ENCODE measurements at regions not wholly inside any gene's neighbourhood (a gene's known extent, or its start where the extent isn't known, plus 50 kb on each side); places are given as distances from the start of the nearest gene placed in this dataset.
"Not testable (repeated sequence)": the region's sequence is repeated elsewhere in the genome, so short reads cannot be mapped to it uniquely, and the experiment has no call there.

DNA sequence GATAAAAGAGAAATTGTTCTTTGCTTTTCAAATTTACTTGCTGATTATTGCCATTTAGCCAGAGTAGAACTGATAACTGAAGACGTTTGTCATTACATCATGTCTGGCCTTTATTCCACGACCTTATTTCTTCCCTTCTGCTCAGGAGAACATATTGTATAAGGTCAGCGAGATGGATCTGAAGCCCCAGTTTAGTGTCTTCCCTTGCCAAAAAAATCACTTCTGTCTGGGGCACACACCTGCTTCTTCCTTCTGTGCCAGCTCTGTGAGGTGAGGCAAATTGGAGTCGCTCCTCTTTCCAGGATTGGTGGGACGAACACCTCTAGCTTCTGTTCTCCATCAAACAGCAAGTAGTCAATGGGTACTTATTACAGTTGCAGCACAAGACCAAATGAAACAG lies 250.3 kb upstream of the CRBN start:
- no peak for DNase-seq (ENCODE audit: low spot score in 2 of 2)
- no peak overlapping the region for H3K4me3 ChIP-seq
- TF ChIP-seq, protein P1, sequence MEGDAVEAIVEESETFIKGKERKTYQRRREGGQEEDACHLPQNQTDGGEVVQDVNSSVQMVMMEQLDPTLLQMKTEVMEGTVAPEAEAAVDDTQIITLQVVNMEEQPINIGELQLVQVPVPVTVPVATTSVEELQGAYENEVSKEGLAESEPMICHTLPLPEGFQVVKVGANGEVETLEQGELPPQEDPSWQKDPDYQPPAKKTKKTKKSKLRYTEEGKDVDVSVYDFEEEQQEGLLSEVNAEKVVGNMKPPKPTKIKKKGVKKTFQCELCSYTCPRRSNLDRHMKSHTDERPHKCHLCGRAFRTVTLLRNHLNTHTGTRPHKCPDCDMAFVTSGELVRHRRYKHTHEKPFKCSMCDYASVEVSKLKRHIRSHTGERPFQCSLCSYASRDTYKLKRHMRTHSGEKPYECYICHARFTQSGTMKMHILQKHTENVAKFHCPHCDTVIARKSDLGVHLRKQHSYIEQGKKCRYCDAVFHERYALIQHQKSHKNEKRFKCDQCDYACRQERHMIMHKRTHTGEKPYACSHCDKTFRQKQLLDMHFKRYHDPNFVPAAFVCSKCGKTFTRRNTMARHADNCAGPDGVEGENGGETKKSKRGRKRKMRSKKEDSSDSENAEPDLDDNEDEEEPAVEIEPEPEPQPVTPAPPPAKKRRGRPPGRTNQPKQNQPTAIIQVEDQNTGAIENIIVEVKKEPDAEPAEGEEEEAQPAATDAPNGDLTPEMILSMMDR (IDR thresholded peaks at IDR 0.05) = no peak
- intact Hi-C loops (cut with DNase I) = no loop called here
- no peaks in the 10 kb centered on the region for H3K27me3 ChIP-seq
- H3K9me3 ChIP-seq = no peaks in the 10 kb centered on the region
- H3K36me3 ChIP-seq = no peaks in the 10 kb centered on the region
- no peak overlapping the region for H3K27ac ChIP-seq
- no peaks in the 10 kb centered on the region for H3K4me1 ChIP-seq

GRCh38 chr3:3407707-3408106 lies 228.2 kb upstream of the CRBN start:
- H3K4me1 ChIP-seq; H3K9me3 ChIP-seq; H3K4me3 ChIP-seq; H3K36me3 ChIP-seq; H3K27me3 ChIP-seq; intact Hi-C loops (cut with DNase I); H3K27ac ChIP-seq; DNase-seq (ENCODE audit: low spot score in 2 of 2): not testable (repeated sequence)

- Histone ChIP-seq H3K4me3 (no peak overlapping the region), H3K4me1 (no peaks in the 10 kb centered on the region), H3K36me3 (no peaks in the 10 kb centered on the region), H3K9me3 (peaks cover 3 to 12% of the 10 kb centered on the region in 2 donors), H3K27me3 (no peaks in the 10 kb centered on the region), H3K27ac (no peak overlapping the region)
- no peak for DNase-seq (ENCODE audit: low spot score in 2 of 2)
- TF ChIP-seq, protein P1 (IDR thresholded peaks at IDR 0.05) = no peak
- intact Hi-C loops (cut with DNase I) = no loop called here
Measured at GRCh38 chr3:3405131-3405530, 225.6 kb upstream of the CRBN start.

GRCh38 chr3:3403700-3404099 lies 224.2 kb upstream of the CRBN start:
- Histone ChIP-seq H3K36me3 (no peaks in the 10 kb centered on the region), H3K27ac (no peak overlapping the region), H3K27me3 (no peaks in the 10 kb centered on the region), H3K4me1 (no peaks in the 10 kb centered on the region), H3K4me3 (no peak overlapping the region), H3K9me3 (peaks cover 3 to 12% of the 10 kb centered on the region in 2 donors)
- DNase-seq (ENCODE audit: low spot score in 2 of 2) = no peak
- intact Hi-C loops (cut with DNase I) = no loop called here
- TF ChIP-seq, protein P1 (IDR thresholded peaks at IDR 0.05) = no peak

GRCh38 chr3:3392946-3393345 lies 213.5 kb upstream of the CRBN start:
- DNase-seq (ENCODE audit: low spot score in 2 of 2) = no peak
- Histone ChIP-seq H3K27me3 (no peaks in the 10 kb centered on the region), H3K9me3 (no peaks in the 10 kb centered on the region), H3K27ac (no peak overlapping the region), H3K36me3 (no peaks in the 10 kb centered on the region), H3K4me3 (no peak overlapping the region), H3K4me1 (no peaks in the 10 kb centered on the region)
- TF ChIP-seq, protein P1 (IDR thresholded peaks at IDR 0.05) = no peak
- intact Hi-C loops (cut with DNase I) = no loop called here

DNA sequence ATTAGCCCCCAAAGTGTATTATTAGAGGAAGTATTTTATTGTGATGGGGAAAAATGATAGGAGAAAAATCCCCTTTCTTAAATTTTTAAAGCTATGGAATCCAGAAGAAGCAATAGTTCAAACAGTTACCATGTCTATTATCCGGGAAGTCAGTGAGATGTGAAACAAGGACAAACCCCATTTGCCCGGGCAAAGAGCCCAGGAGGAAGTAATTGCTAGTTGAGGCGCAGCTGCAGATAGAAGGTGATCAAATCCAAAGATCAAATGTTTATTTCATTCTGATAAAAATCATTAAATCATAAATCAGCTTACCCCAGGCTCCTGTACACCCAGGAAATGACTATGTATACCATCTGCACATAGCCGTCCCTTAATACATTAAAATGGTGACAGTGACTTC lies 204.0 kb upstream of the CRBN start:
- Histone ChIP-seq H3K4me1 (no peaks in the 10 kb centered on the region), H3K9me3 (no peaks in the 10 kb centered on the region), H3K27me3 (no peaks in the 10 kb centered on the region), H3K36me3 (no peaks in the 10 kb centered on the region), H3K4me3 (no peak overlapping the region), H3K27ac (no peak overlapping the region)
- no peak for DNase-seq (ENCODE audit: low spot score in 2 of 2)
- intact Hi-C loops (cut with DNase I) = no loop called here
- TF ChIP-seq, protein P1 (IDR thresholded peaks at IDR 0.05) = no peak
